Hepatocyte (in vitro differentiated cells): ENCODE measurements at regions not wholly inside any gene's neighbourhood (a gene's known extent, or its start where the extent isn't known, plus 50 kb on each side); places are given as distances from the start of the nearest gene placed in this dataset.
"Not testable (repeated sequence)": the region's sequence is repeated elsewhere in the genome, so short reads cannot be mapped to it uniquely, and the experiment has no call there.

Experiments
- EZH2 ChIP-seq: fragments of 200-600 bp; sonication (generic); IDR thresholded peaks from 2 replicates; pipeline ENCODE4 v1.6.1; 2016; ENCODE audit warnings: antibody characterized with exemption, mild to moderate bottlenecking, borderline replicate concordance
- TF ChIP-seq, protein P1 (sequence below): fragments of 200-600 bp; sonication (generic); IDR thresholded peaks from 2 replicates; pipeline ENCODE4 v1.5.1; 2016; ENCODE audit warnings: antibody characterized with exemption, mild to moderate bottlenecking; ENCODE audit not compliant: poor library complexity

GRCh38 chr14:105615986-105616801 lies 89.8 kb downstream of the TMEM121 start:
- TF ChIP-seq, protein P1, sequence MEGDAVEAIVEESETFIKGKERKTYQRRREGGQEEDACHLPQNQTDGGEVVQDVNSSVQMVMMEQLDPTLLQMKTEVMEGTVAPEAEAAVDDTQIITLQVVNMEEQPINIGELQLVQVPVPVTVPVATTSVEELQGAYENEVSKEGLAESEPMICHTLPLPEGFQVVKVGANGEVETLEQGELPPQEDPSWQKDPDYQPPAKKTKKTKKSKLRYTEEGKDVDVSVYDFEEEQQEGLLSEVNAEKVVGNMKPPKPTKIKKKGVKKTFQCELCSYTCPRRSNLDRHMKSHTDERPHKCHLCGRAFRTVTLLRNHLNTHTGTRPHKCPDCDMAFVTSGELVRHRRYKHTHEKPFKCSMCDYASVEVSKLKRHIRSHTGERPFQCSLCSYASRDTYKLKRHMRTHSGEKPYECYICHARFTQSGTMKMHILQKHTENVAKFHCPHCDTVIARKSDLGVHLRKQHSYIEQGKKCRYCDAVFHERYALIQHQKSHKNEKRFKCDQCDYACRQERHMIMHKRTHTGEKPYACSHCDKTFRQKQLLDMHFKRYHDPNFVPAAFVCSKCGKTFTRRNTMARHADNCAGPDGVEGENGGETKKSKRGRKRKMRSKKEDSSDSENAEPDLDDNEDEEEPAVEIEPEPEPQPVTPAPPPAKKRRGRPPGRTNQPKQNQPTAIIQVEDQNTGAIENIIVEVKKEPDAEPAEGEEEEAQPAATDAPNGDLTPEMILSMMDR, result not testable (repeated sequence)
- not testable (repeated sequence) for TF ChIP-seq EZH2
